Astrocyte (in vitro differentiated cells and primary cell): ENCODE measurements at regions not wholly inside any gene's neighbourhood (a gene's known extent, or its start where the extent isn't known, plus 50 kb on each side); places are given as distances from the start of the nearest gene placed in this dataset.

Experiments used
- DNase-seq: peaks from one replicate; pipeline ENCODE4 v3.0.0-alpha.2; 2010; ENCODE audit warnings: low read depth
- FAIRE-seq: peaks from 2 replicates; lab custom pipeline; 2011; peaks lifted over from hg19 to GRCh38; lab: Jason Lieb, UNC
- H2AFZ ChIP-seq: 2 replicates; pipeline ENCODE4 v1.6.0; 2012; ENCODE audit warnings: low read depth, low read length, inconsistent platforms
- H3K27ac ChIP-seq: 2 replicates; pipeline ENCODE4 v1.5.1; 2011; ENCODE audit warnings: low read depth, low read length, inconsistent platforms
- H3K27me3 ChIP-seq: 2 replicates; pipeline ENCODE4 v1.6.0; 2011; ENCODE audit warnings: low read length, inconsistent platforms; ENCODE audit not compliant: insufficient read depth
- H3K36me3 ChIP-seq: 2 replicates; pipeline ENCODE4 v1.5.1; 2011; ENCODE audit warnings: low read length, inconsistent platforms; ENCODE audit not compliant: insufficient read depth
- H3K4me1 ChIP-seq: 2 replicates; pipeline ENCODE4 v1.5.1; 2011; ENCODE audit warnings: low read length, inconsistent platforms; ENCODE audit not compliant: insufficient read depth
- H3K4me2 ChIP-seq: 2 replicates; pipeline ENCODE4 v1.6.0; 2012; ENCODE audit warnings: low read length, inconsistent platforms
- H3K4me3 ChIP-seq: 2 replicates; pipeline ENCODE4 v1.5.1; 2011; ENCODE audit warnings: low read depth, mild to moderate bottlenecking, low read length, inconsistent platforms; ENCODE audit not compliant: insufficient read depth
- H3K79me2 ChIP-seq: 2 replicates; pipeline ENCODE4 v1.6.0; 2012; ENCODE audit warnings: mild to moderate bottlenecking, low read length, inconsistent platforms; ENCODE audit not compliant: insufficient read depth
- H3K9ac ChIP-seq: 2 replicates; pipeline ENCODE4 v1.6.0; 2012; ENCODE audit warnings: mild to moderate bottlenecking, low read length, inconsistent platforms
- H3K9me3 ChIP-seq: 2 replicates; pipeline ENCODE4 v1.5.1; 2012; ENCODE audit warnings: low read depth, mild to moderate bottlenecking, low read length, inconsistent platforms; ENCODE audit not compliant: insufficient read depth
- H4K20me1 ChIP-seq: 2 replicates; pipeline ENCODE4 v1.6.0; 2012; ENCODE audit warnings: low read length, inconsistent platforms; ENCODE audit not compliant: insufficient read depth
- H3K27ac Mint-ChIP-seq: one replicate; pipeline ENCODE4 v1.8.0; 2021; ENCODE audit warnings: mild to moderate bottlenecking, mixed read lengths; ENCODE audit not compliant: unreplicated experiment
- H3K27me3 Mint-ChIP-seq: one replicate; pipeline ENCODE4 v1.8.0; 2021; ENCODE audit warnings: low read depth, mixed read lengths; ENCODE audit not compliant: unreplicated experiment
- H3K36me3 Mint-ChIP-seq: one replicate; pipeline ENCODE4 v1.8.0; 2021; ENCODE audit warnings: low read depth, mixed read lengths; ENCODE audit not compliant: unreplicated experiment
- H3K4me1 Mint-ChIP-seq: one replicate; pipeline ENCODE4 v1.8.0; 2021; ENCODE audit warnings: low read depth, mixed read lengths; ENCODE audit not compliant: unreplicated experiment
- H3K4me3 Mint-ChIP-seq: one replicate; pipeline ENCODE4 v1.8.0; 2021; ENCODE audit warnings: mild to moderate bottlenecking, moderate library complexity, mixed read lengths; ENCODE audit not compliant: unreplicated experiment
- H3K9me3 Mint-ChIP-seq: one replicate; pipeline ENCODE4 v1.8.0; 2021; ENCODE audit warnings: mild to moderate bottlenecking, mixed read lengths; ENCODE audit not compliant: unreplicated experiment
- EZH2 ChIP-seq: IDR thresholded peaks from 2 replicates; pipeline ENCODE4 v1.6.1; 2012; ENCODE audit warnings: mild to moderate bottlenecking, low read length, inconsistent platforms; ENCODE audit not compliant: insufficient read depth
- TF ChIP-seq, protein P1 (sequence below): IDR thresholded peaks from 2 replicates; pipeline ENCODE4 v1.5.1; 2011; ENCODE audit warnings: low read depth, mild to moderate bottlenecking, inconsistent platforms, low read length, moderate library complexity; ENCODE audit not compliant: insufficient read depth

DNA sequence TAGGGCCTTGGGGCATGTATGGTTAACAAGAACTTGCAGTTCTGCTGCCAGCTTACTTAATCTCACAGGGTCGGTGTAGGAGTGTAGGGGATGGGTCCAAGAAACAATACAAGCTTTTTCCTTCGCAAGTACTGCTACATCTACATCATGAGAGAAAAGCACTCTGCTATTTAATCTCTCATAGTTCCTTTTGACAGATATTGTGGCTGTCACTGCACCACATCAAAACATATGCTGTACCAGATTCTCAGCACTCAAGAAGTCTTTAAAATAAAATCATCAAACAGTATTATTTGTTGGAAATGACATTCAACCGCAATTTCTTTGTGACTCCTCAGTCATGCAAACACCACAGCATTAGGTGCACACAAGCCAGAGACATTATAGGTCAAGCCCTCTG lies 215.5 kb upstream of the BMP4 start:
- H3K27me3 Mint-ChIP-seq: no peaks in the 10 kb centered on the region
- FAIRE-seq (no peak), DNase-seq (no peak)
- H3K27ac Mint-ChIP-seq: no peak overlapping the region
- no peak overlapping the region for H3K4me3 Mint-ChIP-seq
- Histone ChIP-seq H3K27me3 (no peaks in the 10 kb centered on the region), H3K4me3 (no peak overlapping the region), H3K9ac (no peak overlapping the region), H3K9me3 (no peaks in the 10 kb centered on the region), H3K4me2 (no peak overlapping the region), H3K79me2 (no peaks in the 10 kb centered on the region), H3K4me1 (peaks cover 6% of the 10 kb centered on the region), H2AFZ (no peak overlapping the region), H3K27ac (no peak overlapping the region), H4K20me1 (no peaks in the 10 kb centered on the region), H3K36me3 (no peaks in the 10 kb centered on the region)
- no peak for TF ChIP-seq EZH2
- H3K9me3 Mint-ChIP-seq: peaks cover 2% of the 10 kb centered on the region
- peaks cover 17% of the 10 kb centered on the region for H3K4me1 Mint-ChIP-seq
- no peaks in the 10 kb centered on the region for H3K36me3 Mint-ChIP-seq

DNA sequence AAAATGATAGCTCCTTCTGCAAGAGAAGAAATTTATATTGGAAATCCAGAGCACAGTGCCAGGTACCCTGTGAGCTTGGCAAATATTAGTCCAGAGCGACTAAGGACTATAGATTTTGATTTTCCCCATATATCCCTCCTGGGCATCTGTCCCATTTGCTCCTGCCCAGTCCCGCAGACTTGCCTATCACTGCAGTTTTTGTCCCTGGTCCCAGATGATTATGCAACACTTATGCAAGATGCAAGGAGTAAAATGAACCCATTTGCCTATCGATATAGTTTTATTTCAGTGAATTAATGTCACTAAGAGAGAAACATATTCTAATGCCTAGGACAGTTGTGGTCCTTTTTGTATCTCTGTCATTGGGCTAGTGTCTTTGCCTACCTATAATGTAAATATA lies 215.9 kb upstream of the BMP4 start:
- H3K27me3 Mint-ChIP-seq: no peaks in the 10 kb centered on the region
- no peaks in the 10 kb centered on the region for H3K27me3 ChIP-seq
- no peak overlapping the region for H3K4me3 ChIP-seq
- H3K27ac Mint-ChIP-seq: no peak overlapping the region
- FAIRE-seq (no peak), DNase-seq (no peak)
- H3K9ac ChIP-seq: no peak overlapping the region
- H3K4me1 Mint-ChIP-seq: peaks cover 19% of the 10 kb centered on the region
- H3K36me3 ChIP-seq: no peaks in the 10 kb centered on the region
- H3K4me1 ChIP-seq: peaks cover 7% of the 10 kb centered on the region
- H3K27ac ChIP-seq: no peak overlapping the region
- H3K79me2 ChIP-seq: no peaks in the 10 kb centered on the region
- TF ChIP-seq, protein P1, sequence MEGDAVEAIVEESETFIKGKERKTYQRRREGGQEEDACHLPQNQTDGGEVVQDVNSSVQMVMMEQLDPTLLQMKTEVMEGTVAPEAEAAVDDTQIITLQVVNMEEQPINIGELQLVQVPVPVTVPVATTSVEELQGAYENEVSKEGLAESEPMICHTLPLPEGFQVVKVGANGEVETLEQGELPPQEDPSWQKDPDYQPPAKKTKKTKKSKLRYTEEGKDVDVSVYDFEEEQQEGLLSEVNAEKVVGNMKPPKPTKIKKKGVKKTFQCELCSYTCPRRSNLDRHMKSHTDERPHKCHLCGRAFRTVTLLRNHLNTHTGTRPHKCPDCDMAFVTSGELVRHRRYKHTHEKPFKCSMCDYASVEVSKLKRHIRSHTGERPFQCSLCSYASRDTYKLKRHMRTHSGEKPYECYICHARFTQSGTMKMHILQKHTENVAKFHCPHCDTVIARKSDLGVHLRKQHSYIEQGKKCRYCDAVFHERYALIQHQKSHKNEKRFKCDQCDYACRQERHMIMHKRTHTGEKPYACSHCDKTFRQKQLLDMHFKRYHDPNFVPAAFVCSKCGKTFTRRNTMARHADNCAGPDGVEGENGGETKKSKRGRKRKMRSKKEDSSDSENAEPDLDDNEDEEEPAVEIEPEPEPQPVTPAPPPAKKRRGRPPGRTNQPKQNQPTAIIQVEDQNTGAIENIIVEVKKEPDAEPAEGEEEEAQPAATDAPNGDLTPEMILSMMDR: no peak
- TF ChIP-seq EZH2: no peak
- H3K4me2 ChIP-seq: no peak overlapping the region
- H2AFZ ChIP-seq: no peak overlapping the region
- no peaks in the 10 kb centered on the region for H3K36me3 Mint-ChIP-seq
- H4K20me1 ChIP-seq: no peaks in the 10 kb centered on the region
- no peaks in the 10 kb centered on the region for H3K9me3 ChIP-seq
- no peak overlapping the region for H3K4me3 Mint-ChIP-seq
- H3K9me3 Mint-ChIP-seq: peaks cover 2% of the 10 kb centered on the region

DNA sequence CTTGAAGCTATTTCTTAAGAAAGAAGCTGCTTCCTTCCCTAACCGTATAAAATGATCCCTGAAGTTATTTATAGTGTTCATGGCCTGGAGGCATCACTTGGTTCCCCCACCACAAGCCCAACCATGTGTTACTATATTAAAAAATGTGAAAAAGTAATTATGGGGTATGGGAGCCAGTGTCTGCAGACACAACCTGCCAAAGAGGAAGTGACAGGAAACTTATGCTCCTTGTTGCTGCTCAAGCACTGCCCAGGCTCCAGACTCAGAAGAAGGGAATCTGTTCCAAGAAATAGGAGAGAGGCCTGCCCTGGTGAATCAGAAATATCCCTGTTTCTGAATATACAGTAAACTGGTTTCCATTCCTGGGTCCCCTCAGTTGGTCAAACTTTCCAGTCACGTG lies 217.2 kb upstream of the BMP4 start:
- no peak overlapping the region for H3K27ac ChIP-seq
- no peaks in the 10 kb centered on the region for H3K27me3 Mint-ChIP-seq
- DNase-seq (peak; percentile 31), FAIRE-seq (no peak)
- no peaks in the 10 kb centered on the region for H3K27me3 ChIP-seq
- H3K4me3 Mint-ChIP-seq: no peak overlapping the region
- no peak overlapping the region for H3K9ac ChIP-seq
- H3K4me3 ChIP-seq: no peak overlapping the region
- H3K27ac Mint-ChIP-seq: no peak overlapping the region
- H3K36me3 ChIP-seq: no peaks in the 10 kb centered on the region
- no peak overlapping the region for H3K4me2 ChIP-seq
- H3K79me2 ChIP-seq: no peaks in the 10 kb centered on the region
- H3K9me3 Mint-ChIP-seq: peaks cover 2% of the 10 kb centered on the region
- peaks cover 31% of the 10 kb centered on the region for H3K4me1 Mint-ChIP-seq
- no peak overlapping the region for H2AFZ ChIP-seq
- no peak for TF ChIP-seq EZH2
- TF ChIP-seq, protein P1: no peak
- H3K9me3 ChIP-seq: no peaks in the 10 kb centered on the region
- H4K20me1 ChIP-seq: no peaks in the 10 kb centered on the region
- no peaks in the 10 kb centered on the region for H3K36me3 Mint-ChIP-seq
- peaks cover 15% of the 10 kb centered on the region for H3K4me1 ChIP-seq
